A673 (cell line): ENCODE measurements at regions not wholly inside any gene's neighbourhood (a gene's known extent, or its start where the extent isn't known, plus 50 kb on each side); places are given as distances from the start of the nearest gene placed in this dataset.

Experiments used
- EZH2 ChIP-seq: fragments of 200-600 bp; sonication (generic); IDR thresholded peaks from 2 replicates; pipeline ENCODE4 v1.6.1; 2017; ENCODE audit warnings: borderline replicate concordance, low read depth, mild to moderate bottlenecking, mixed read lengths, antibody characterized with exemption, low read length; ENCODE audit not compliant: poor library complexity, severe bottlenecking
- TF ChIP-seq, protein P1 (sequence below): fragments of 300-800, 200-600 bp; sonication (generic); conservative IDR thresholded peaks from 2 replicates; pipeline ENCODE4 v1.5.1; 2017; ENCODE audit warnings: low read depth, mild to moderate bottlenecking, antibody characterized with exemption, low read length, moderate library complexity, mixed read lengths

DNA sequence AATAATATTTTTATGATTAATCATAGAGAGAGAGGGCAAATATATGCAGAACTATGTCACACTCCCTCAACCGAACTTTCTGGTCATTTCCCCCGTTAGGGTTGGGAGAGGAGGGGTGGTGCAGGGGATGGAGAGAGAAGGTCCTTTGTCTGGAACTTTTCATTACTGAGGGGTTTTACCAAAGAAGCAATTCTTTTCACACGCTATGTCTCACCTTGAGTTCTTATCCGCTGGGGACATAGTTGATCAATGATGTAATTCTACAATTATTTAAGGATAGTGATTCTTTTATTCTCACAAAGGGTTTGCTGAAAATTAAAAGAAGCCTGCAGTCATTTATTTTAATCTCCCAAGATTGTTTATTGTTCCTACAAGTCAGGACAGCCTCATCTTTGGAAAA lies 98.3 kb upstream of the RUNX1 start:
- TF ChIP-seq, protein P1, sequence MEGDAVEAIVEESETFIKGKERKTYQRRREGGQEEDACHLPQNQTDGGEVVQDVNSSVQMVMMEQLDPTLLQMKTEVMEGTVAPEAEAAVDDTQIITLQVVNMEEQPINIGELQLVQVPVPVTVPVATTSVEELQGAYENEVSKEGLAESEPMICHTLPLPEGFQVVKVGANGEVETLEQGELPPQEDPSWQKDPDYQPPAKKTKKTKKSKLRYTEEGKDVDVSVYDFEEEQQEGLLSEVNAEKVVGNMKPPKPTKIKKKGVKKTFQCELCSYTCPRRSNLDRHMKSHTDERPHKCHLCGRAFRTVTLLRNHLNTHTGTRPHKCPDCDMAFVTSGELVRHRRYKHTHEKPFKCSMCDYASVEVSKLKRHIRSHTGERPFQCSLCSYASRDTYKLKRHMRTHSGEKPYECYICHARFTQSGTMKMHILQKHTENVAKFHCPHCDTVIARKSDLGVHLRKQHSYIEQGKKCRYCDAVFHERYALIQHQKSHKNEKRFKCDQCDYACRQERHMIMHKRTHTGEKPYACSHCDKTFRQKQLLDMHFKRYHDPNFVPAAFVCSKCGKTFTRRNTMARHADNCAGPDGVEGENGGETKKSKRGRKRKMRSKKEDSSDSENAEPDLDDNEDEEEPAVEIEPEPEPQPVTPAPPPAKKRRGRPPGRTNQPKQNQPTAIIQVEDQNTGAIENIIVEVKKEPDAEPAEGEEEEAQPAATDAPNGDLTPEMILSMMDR = no peak
- no peak for TF ChIP-seq EZH2
